Upper lobe of right lung (tissue), 1 donor: ENCODE measurements at regions not wholly inside any gene's neighbourhood (a gene's known extent, or its start where the extent isn't known, plus 50 kb on each side); places are given as distances from the start of the nearest gene placed in this dataset.

Experiments
- ATAC-seq: fragments of 200-7000 bp; cut with Tn5 transposase; one replicate; pipeline ENCODE4 v1.9.1; 2020; ENCODE audit warnings: mild to moderate bottlenecking, moderate library complexity
- DNase-seq: peaks from one replicate; pipeline ENCODE4 v3.0.0-alpha.2; 2020
- H3K27ac ChIP-seq: fragments of 200-600 bp; one replicate; pipeline ENCODE4 v1.8.0; 2022
- H3K27me3 ChIP-seq: fragments of 200-600 bp; one replicate; pipeline ENCODE4 v1.8.0; 2022; ENCODE audit warnings: mild to moderate bottlenecking
- H3K36me3 ChIP-seq: fragments of 200-600 bp; one replicate; pipeline ENCODE4 v1.8.0; 2022
- H3K4me1 ChIP-seq: fragments of 200-600 bp; one replicate; pipeline ENCODE4 v1.8.0; 2022
- H3K4me3 ChIP-seq: fragments of 200-600 bp; one replicate; pipeline ENCODE4 v1.8.0; 2022; ENCODE audit warnings: mild to moderate bottlenecking
- H3K9me3 ChIP-seq: fragments of 200-600 bp; one replicate; pipeline ENCODE4 v1.8.0; 2022
- CTCF ChIP-seq: fragments of 200-600 bp; IDR thresholded peaks from one replicate; pipeline ENCODE4 v1.8.0; 2022; ENCODE audit warnings: antibody characterized with exemption
- intact Hi-C: fragments of 100-400 bp; cut with DNase I; formaldehyde crosslinking; loops from one replicate; pipeline ENCODE4 v1.11.0; 2022
- donor health status: DM: no; HTN: yes; CAD: no; lungs with severe emphysema.

- DNase-seq (no peak), ATAC-seq (no peak)
- intact Hi-C loops: no loop called here
- no peak for TF ChIP-seq CTCF
- Histone ChIP-seq H3K36me3 (no peaks in the 10 kb centered on the region), H3K27me3 (no peaks in the 10 kb centered on the region), H3K4me3 (no peak overlapping the region), H3K27ac (no peak overlapping the region), H3K9me3 (peaks cover 4% of the 10 kb centered on the region), H3K4me1 (no peaks in the 10 kb centered on the region)
Measured at GRCh38 chr16:17026600-17027242, 444.0 kb downstream of the XYLT1 start.

GRCh38 chr16:17027488-17028129 is 443.2 kb downstream of the XYLT1 start:
- Histone ChIP-seq H3K27me3 (no peaks in the 10 kb centered on the region), H3K36me3 (no peaks in the 10 kb centered on the region), H3K27ac (no peak overlapping the region), H3K4me3 (no peak overlapping the region), H3K4me1 (no peaks in the 10 kb centered on the region), H3K9me3 (peaks cover 4% of the 10 kb centered on the region)
- TF ChIP-seq CTCF: no peak
- DNase-seq: no peak
- no peak for ATAC-seq
- intact Hi-C loops: no loop called here

GRCh38 chr16:17029602-17030350 is 441.0 kb downstream of the XYLT1 start:
- H3K27ac ChIP-seq: no peak overlapping the region
- no peak for TF ChIP-seq CTCF
- intact Hi-C loops: no loop called here
- peaks cover 4% of the 10 kb centered on the region for H3K9me3 ChIP-seq
- no peak for DNase-seq
- H3K36me3 ChIP-seq: no peaks in the 10 kb centered on the region
- no peak for ATAC-seq
- H3K4me1 ChIP-seq: no peaks in the 10 kb centered on the region
- H3K4me3 ChIP-seq: no peak overlapping the region
- H3K27me3 ChIP-seq: no peaks in the 10 kb centered on the region

- no peak for DNase-seq
- H3K4me3 ChIP-seq: no peak overlapping the region
- H3K9me3 ChIP-seq: peaks cover 4% of the 10 kb centered on the region
- H3K36me3 ChIP-seq: no peaks in the 10 kb centered on the region
- intact Hi-C loops: no loop called here
- ATAC-seq: no peak
- no peak overlapping the region for H3K27ac ChIP-seq
- TF ChIP-seq CTCF: no peak
- no peaks in the 10 kb centered on the region for H3K27me3 ChIP-seq
- H3K4me1 ChIP-seq: no peaks in the 10 kb centered on the region
Measured at GRCh38 chr16:17031484-17032268, 439.1 kb downstream of the XYLT1 start.

- H3K9me3 ChIP-seq: peaks cover 4% of the 10 kb centered on the region
- H3K36me3 ChIP-seq: no peaks in the 10 kb centered on the region
- H3K4me3 ChIP-seq: no peak overlapping the region
- DNase-seq: no peak
- H3K4me1 ChIP-seq: no peaks in the 10 kb centered on the region
- intact Hi-C loops: no loop called here
- TF ChIP-seq CTCF: no peak
- no peak for ATAC-seq
- no peaks in the 10 kb centered on the region for H3K27me3 ChIP-seq
- H3K27ac ChIP-seq: no peak overlapping the region
Measured at GRCh38 chr16:17032332-17032731, 438.4 kb downstream of the XYLT1 start.
